ENCODE measurements at regions not wholly inside any gene's neighbourhood (a gene's known extent, or its start where the extent isn't known, plus 50 kb on each side); places are given as distances from the start of the nearest gene placed in this dataset.

DNA sequence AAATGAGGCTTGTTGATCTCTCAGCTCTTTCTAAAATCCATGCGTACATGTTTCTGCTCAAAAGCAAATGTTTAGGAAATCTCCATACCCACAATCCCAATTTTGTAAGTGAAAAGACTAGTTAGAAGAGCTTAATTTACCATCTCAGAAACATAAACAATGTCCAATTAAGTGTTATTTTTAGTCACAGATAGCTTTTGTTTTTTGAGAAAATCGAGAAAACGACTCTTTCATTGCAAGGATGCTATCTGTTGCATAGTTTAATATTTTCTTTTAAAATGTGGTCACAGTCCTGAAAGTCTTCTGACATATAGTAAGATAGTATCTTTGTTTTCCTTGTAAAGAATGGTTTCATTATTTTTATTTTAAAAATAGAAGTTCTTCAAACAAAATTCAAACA is 338.0 kb upstream of the DAB2 start:
- TF ChIP-seq ZFX (IDR thresholded peaks at IDR 0.05), result no peak
- TF ChIP-seq, protein P1, sequence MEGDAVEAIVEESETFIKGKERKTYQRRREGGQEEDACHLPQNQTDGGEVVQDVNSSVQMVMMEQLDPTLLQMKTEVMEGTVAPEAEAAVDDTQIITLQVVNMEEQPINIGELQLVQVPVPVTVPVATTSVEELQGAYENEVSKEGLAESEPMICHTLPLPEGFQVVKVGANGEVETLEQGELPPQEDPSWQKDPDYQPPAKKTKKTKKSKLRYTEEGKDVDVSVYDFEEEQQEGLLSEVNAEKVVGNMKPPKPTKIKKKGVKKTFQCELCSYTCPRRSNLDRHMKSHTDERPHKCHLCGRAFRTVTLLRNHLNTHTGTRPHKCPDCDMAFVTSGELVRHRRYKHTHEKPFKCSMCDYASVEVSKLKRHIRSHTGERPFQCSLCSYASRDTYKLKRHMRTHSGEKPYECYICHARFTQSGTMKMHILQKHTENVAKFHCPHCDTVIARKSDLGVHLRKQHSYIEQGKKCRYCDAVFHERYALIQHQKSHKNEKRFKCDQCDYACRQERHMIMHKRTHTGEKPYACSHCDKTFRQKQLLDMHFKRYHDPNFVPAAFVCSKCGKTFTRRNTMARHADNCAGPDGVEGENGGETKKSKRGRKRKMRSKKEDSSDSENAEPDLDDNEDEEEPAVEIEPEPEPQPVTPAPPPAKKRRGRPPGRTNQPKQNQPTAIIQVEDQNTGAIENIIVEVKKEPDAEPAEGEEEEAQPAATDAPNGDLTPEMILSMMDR (conservative IDR thresholded peaks at IDR 0.05), result no peak
- H3K27ac ChIP-seq, result no peak overlapping the region

DNA sequence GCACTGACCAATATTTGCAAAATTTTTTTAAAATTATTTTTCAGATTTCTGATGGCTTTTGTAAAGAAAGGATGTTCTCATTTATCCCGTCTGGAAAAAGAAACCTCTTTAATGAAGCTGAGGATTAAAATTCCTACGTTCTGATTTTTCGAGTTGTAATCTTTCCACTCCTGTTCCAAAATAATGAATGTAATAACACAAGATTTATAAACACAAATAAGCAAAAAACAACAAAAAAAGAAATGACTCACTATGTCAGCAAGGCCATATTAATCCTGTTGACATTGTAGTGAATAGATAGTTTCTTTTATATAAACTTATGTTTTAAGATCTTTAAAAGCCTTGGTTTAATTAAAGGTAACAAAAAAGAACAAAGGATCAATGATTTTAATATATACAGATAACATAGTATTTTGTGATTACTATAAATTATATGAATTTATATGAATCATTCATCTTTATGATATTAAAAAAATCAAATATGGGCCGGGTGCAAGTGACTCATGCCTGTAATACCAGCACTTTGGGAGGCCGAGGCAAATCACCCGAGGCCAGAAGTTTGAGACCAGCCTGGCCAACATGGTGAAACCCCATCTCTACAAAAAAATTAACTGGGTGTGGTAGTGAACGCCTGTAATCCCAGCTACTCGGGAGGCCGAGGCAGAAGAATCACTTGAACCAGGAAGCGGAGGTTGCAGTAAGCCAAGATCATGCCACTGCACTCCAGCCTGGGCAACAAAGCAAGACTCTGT is 336.6 kb upstream of the DAB2 start:
- TF ChIP-seq, protein P1 (conservative IDR thresholded peaks at IDR 0.05), result no peak
- no peak for TF ChIP-seq ZFX (IDR thresholded peaks at IDR 0.05)
- no peak overlapping the region for H3K27ac ChIP-seq

DNA sequence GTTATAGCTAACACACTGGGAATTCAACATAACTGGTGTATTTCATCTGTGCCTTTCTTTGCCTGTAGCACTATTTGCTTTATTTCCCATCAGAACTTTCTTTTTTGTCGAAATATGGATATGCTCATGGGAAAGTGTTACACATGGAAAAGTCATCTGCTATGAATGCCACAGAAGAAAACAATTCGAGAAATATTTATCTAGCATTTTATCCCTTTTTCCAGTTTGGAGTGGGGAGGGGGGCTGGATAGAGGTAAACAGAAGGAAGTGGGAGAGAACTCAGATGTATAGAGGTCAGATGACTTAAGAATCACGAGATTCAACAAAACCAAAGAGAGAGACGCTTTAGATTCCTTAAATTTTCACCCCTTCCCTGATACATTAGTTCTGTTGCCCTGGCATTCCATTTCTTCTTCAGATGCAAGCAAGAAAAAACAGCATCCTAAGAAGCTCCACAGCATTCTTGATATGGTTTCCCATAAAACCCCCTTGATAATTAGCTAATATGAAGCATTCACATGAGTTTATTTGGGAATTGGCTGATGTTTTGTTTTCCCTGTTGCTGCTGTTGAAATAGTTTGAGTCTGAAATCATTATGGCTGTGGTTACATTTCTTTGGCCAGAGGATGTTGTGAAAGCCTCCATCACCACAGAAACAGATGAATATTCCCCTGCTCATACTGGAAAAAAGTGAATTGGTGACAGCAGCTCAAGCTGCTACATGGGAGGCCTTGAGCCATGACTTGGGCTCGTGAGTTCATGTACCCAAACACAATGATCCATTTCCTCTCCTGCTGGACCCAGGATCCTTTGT is 335.8 kb upstream of the DAB2 start:
- H3K27ac ChIP-seq, result no peak overlapping the region
- TF ChIP-seq, protein P1 (conservative IDR thresholded peaks at IDR 0.05), result no peak
- TF ChIP-seq ZFX (IDR thresholded peaks at IDR 0.05), result no peak

DNA sequence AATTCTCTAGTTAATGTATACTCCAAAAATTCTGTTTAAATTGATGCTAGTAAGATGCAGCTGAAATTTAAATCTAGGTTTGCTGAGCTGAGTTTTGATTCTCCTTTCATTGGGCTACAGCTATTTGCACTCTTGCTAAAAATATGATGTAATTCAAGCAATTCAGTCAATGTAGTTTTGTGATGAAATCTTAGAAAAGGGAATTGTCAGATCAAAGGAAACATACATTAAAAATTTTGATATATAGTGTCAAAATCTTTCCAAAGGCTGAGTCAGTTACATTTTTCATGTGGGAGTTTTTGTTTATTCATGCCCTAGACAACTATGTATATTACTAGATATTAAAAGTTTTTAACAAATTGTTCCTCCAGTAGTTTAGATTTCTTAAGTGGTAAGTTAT is 334.9 kb upstream of the DAB2 start:
- no peak overlapping the region for H3K27ac ChIP-seq
- no peak for TF ChIP-seq ZFX (IDR thresholded peaks at IDR 0.05)
- TF ChIP-seq, protein P1 (conservative IDR thresholded peaks at IDR 0.05), result no peak

DNA sequence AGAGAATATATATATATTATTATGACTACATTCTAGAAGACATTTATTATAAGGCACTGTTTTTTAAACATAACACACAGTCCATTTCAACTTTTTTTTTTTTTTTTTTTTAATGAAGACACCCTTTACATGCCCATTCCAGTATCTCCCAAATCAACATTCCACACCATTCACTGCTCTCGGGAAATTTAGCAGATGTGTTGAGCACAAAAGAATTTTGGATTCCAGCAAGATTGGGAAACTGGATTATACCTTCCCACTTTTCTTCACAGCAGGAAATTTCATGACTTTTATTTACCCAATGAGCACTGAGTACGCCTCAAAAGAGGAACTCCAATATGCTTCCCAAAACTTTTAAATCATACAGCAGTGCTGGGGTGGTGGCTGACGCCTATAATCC is 333.6 kb upstream of the DAB2 start:
- no peak overlapping the region for H3K27ac ChIP-seq
- TF ChIP-seq, protein P1 (conservative IDR thresholded peaks at IDR 0.05), result no peak
- no peak for TF ChIP-seq ZFX (IDR thresholded peaks at IDR 0.05)

DNA sequence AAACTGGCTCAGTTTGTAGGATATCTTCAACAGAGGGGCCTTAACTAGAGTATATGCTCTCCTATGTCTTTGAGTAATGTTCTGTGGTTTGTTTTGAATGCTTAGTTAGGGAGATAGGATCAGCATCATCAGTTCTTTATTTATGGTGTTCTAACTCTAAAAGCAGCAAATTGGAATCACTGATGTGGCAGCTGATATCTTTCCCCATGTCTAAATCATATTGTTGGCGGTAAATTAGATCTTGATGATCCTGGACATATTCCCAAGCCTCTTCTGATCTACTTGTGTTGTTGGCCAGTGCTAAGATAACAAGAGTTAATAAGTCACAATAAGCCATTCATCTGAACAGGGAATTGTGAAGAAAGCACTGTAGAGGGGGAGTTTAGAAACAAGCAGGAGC is 332.4 kb upstream of the DAB2 start:
- TF ChIP-seq ZFX (IDR thresholded peaks at IDR 0.05), result no peak
- TF ChIP-seq, protein P1 (conservative IDR thresholded peaks at IDR 0.05), result no peak
- H3K27ac ChIP-seq, result no peak overlapping the region

DNA sequence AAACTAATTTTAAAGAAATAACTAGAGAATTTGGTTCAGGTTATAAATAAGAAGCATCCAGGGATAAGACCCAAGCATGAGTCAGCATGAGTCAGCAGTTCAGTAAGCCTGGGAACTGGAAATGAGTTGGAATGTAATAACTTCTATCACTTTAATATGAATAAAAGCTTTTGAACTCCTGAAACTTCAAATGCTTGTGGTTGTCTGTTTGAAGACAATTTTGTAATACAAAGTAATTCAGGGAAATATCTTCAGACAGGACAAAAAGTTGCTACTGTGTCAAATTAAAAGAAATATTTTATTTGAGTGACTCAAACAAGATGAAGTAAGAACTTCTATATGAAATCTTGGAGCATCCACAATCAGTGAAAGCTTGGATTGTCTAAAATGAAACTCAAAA is 331.2 kb upstream of the DAB2 start:
- no peak overlapping the region for H3K27ac ChIP-seq
- TF ChIP-seq ZFX (IDR thresholded peaks at IDR 0.05), result no peak
- TF ChIP-seq, protein P1 (conservative IDR thresholded peaks at IDR 0.05), result no peak
